WERI-Rb-1 (cell line): ENCODE measurements at regions not wholly inside any gene's neighbourhood (a gene's known extent, or its start where the extent isn't known, plus 50 kb on each side); places are given as distances from the start of the nearest gene placed in this dataset.

Source experiments
- DNase-seq: peaks from one replicate; pipeline ENCODE4 v3.0.0-alpha.2; 2020
- H3K27ac ChIP-seq: fragments of 250-450 bp; sonication (Bioruptor Pico); 2 replicates; pipeline ENCODE4 v1.5.1; 2020; ENCODE audit warnings: mild to moderate bottlenecking, moderate library complexity
- H3K27me3 ChIP-seq: fragments of 250-450 bp; sonication (Bioruptor Pico); 2 replicates; pipeline ENCODE4 v1.5.1; 2021; ENCODE audit warnings: mild to moderate bottlenecking, low read depth, moderate library complexity; ENCODE audit not compliant: insufficient read depth, severe bottlenecking
- H3K36me3 ChIP-seq: fragments of 250-450 bp; sonication (Bioruptor Pico); 2 replicates; pipeline ENCODE4 v1.5.1; 2020; ENCODE audit warnings: mild to moderate bottlenecking, moderate library complexity
- H3K4me3 ChIP-seq: 2 replicates; pipeline ENCODE4 v1.5.1; 2011; ENCODE audit warnings: low read depth, mild to moderate bottlenecking, control low read depth, low read length
- H3K9me3 ChIP-seq: fragments of 250-450 bp; sonication (Bioruptor Pico); 2 replicates; pipeline ENCODE4 v1.5.1; 2021; ENCODE audit warnings: mild to moderate bottlenecking, moderate library complexity; ENCODE audit not compliant: severe bottlenecking
- CTCF ChIP-seq: IDR thresholded peaks from 2 replicates; pipeline ENCODE4 v1.5.1; 2011; ENCODE audit warnings: low read depth, mild to moderate bottlenecking, control low read depth, inconsistent platforms, low read length

DNA sequence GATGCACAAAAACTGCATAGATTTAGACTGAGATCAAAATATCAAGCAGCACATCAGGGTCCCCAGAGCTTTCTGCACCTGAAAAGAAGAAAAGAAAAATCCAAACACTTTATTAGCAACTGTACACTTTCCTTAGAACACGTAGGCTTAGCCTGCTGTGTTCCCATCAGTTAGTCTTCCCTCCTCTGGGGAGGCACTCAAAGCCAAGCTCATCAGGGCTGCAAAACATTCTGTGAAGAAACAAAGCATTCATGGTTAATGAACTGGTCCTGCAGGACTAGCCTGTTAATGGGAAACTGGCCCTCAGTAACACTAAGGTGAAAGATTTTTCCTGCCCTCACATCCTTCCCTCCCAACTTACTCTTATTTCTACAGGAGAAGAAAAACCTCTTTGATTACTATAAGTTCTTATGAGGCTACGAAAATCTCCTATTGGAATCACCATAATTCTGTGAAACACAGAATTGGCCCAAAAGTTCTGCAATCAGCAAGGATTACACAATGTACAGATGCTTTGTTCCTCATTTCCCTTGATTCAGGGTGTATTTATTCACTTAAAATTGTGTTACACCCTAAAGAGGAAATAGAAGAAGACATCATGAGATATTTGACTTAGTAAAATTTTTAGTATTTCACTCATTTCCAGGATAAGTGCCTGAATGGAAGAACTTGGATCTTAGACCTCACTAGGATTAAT, 901.0 kb upstream of the MAP3K7 start:
- H3K36me3 ChIP-seq, result no peaks in the 10 kb centered on the region
- no peak for DNase-seq
- H3K9me3 ChIP-seq, result no peaks in the 10 kb centered on the region
- no peaks in the 10 kb centered on the region for H3K27me3 ChIP-seq
- no peak overlapping the region for H3K27ac ChIP-seq
- no peak overlapping the region for H3K4me3 ChIP-seq
- no peak for TF ChIP-seq CTCF

DNA sequence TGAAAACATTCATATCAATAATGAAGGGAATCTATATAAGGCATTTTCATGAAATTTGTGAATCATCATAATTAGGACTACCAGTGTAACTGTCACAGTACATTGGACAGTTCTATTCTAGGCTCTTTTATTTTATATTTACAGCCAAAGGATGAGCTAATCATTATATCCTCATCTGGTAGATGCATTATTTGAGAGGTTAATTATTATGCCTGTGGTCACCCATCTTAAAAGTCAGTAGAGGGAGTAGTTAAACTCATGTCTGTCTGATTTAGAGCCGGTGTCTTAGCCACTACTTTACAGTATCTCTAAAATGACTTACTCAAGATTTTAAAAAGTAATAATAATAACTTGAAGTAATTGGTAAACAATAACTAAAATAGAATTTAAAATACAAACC, 899.3 kb upstream of the MAP3K7 start:
- TF ChIP-seq CTCF, result no peak
- Histone ChIP-seq H3K4me3 (no peak overlapping the region), H3K36me3 (no peaks in the 10 kb centered on the region), H3K27ac (no peak overlapping the region), H3K27me3 (no peaks in the 10 kb centered on the region), H3K9me3 (no peaks in the 10 kb centered on the region)
- no peak for DNase-seq

DNA sequence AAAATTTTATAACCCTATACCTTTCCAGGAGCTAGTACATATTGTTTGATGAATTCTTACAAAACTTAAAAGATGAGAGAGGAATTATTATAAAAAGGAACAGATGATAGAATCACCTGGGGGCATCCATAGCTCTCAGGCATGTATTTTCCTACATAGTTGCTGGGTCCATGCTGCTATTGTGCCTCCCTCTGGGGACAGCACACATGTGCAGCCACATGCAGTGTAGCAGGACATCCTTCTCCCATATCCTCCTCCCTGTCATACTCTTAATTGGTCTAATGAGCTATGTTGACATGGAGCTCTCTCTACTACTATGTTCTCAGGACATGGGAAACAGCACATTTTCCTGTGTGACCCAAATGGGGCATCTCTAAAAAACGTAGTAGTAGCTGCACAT, 898.2 kb upstream of the MAP3K7 start:
- peak; percentile 54 for TF ChIP-seq CTCF
- DNase-seq, result peak; percentile 12
- Histone ChIP-seq H3K9me3 (no peaks in the 10 kb centered on the region), H3K27ac (no peak overlapping the region), H3K36me3 (no peaks in the 10 kb centered on the region), H3K27me3 (no peaks in the 10 kb centered on the region), H3K4me3 (no peak overlapping the region)

- Histone ChIP-seq H3K4me3 (no peak overlapping the region), H3K36me3 (no peaks in the 10 kb centered on the region), H3K27ac (no peak overlapping the region), H3K9me3 (no peaks in the 10 kb centered on the region), H3K27me3 (no peaks in the 10 kb centered on the region)
- no peak for TF ChIP-seq CTCF
- DNase-seq, result peak; percentile 20
Observed at GRCh38 chr6:91483415-91484105, 896.7 kb upstream of the MAP3K7 start.

DNA sequence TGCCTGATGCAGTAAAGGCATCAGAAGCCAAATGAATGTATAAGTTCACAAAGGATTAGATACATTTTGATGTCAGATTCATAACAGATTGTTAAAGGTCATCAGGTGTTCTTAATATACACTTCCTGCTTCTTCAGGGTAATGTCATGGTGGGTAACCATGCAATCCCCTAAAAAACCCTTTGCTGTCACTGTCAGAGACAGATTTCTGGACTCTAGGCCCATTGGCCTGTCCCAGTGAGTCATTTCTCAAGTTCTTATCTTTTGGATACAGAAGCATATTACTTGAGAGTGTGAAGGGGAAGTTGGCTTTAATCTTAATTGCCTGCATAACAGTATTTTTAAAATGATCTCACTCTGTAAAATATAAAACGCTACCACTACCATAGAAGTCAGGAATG, 895.6 kb upstream of the MAP3K7 start:
- no peaks in the 10 kb centered on the region for H3K9me3 ChIP-seq
- no peak overlapping the region for H3K4me3 ChIP-seq
- no peaks in the 10 kb centered on the region for H3K36me3 ChIP-seq
- no peaks in the 10 kb centered on the region for H3K27me3 ChIP-seq
- no peak overlapping the region for H3K27ac ChIP-seq
- DNase-seq, result no peak
- TF ChIP-seq CTCF, result no peak

- no peaks in the 10 kb centered on the region for H3K27me3 ChIP-seq
- H3K27ac ChIP-seq, result no peak overlapping the region
- TF ChIP-seq CTCF, result no peak
- no peak for DNase-seq
- H3K9me3 ChIP-seq, result no peaks in the 10 kb centered on the region
- no peaks in the 10 kb centered on the region for H3K36me3 ChIP-seq
- no peak overlapping the region for H3K4me3 ChIP-seq
Observed at GRCh38 chr6:91480402-91480801, 893.5 kb upstream of the MAP3K7 start.
